ENCODE measurements at regions not wholly inside any gene's neighbourhood (a gene's known extent, or its start where the extent isn't known, plus 50 kb on each side); places are given as distances from the start of the nearest gene placed in this dataset.

- H3K23me2 ChIP-seq (ENCODE audit: low read depth, low read length): no peaks in the 10 kb centered on the region
- H3K9ac ChIP-seq (replicated peaks in 1 of 4; ENCODE audit: extremely low read depth in 1 of 4, low read depth in 3 of 4, low read length in 3 of 4): no peak overlapping the region
- no peak overlapping the region for H3K18ac ChIP-seq (ENCODE audit: extremely low read depth, low read length)
- no peak overlapping the region for H3K4me3 ChIP-seq (ENCODE audit: extremely low read depth in 1 of 4, insufficient read depth in 2 of 4, low read depth in 3 of 4, low read length in 4 of 4)
- no peak overlapping the region for H4K5ac ChIP-seq (ENCODE audit: insufficient read length, low read depth, low read length)
- no peak overlapping the region for H2BK12ac ChIP-seq (ENCODE audit: low read depth, low read length)
- H3K79me1 ChIP-seq (ENCODE audit: low read depth, low read length): no peaks in the 10 kb centered on the region
- no peak overlapping the region for H2BK20ac ChIP-seq (ENCODE audit: low read length)
- H2BK120ac ChIP-seq (replicated peaks; ENCODE audit: low read depth, low read length): no peak overlapping the region
- no peaks in the 10 kb centered on the region for H3K4me1 ChIP-seq (replicated peaks in 1 of 4; ENCODE audit: control insufficient read depth in 3 of 4, insufficient read depth in 4 of 4, low read length in 3 of 4)
- 90% methylated on average over 10 of the region's 10 CpGs; no CpG with 5 or more reads in 1 of the 2 experiments for WGBS, 2 experiments (ENCODE audit: extremely low coverage in 1 of 2, insufficient coverage in 1 of 2, insufficient read length in 1 of 2, insufficient replicate concordance in 2 of 2, low coverage in 1 of 2, low lambda C conversion rate in 2 of 2, missing lambda C conversion rate in 1 of 2)
- no peak overlapping the region for H4K91ac ChIP-seq (replicated peaks; ENCODE audit: insufficient read length, low read length)
- POLR2A ChIA-PET (ENCODE audit: partially characterized antibody): no interaction called here
- H3K36me3 ChIP-seq (ENCODE audit: control insufficient read depth in 2 of 4, insufficient read depth in 4 of 4, low read length in 3 of 4): no peaks in the 10 kb centered on the region
- H3K9me3 ChIP-seq (ENCODE audit: insufficient read depth in 2 of 2, low read depth in 1 of 2, low read length in 1 of 2): 0 out of 4 replicates have a peak, but pooled peaks cover 0 to 2% of the 10 kb centered on the region in 2 experiments
- no peak overlapping the region for H2AFZ ChIP-seq (ENCODE audit: low read length)
- FAIRE-seq: no peak
- no peaks in the 10 kb centered on the region for H3K79me2 ChIP-seq (ENCODE audit: control insufficient read depth in 1 of 2, insufficient read depth in 2 of 2, low read length in 2 of 2)
- H3K14ac ChIP-seq (ENCODE audit: insufficient read length): no peak overlapping the region
- no peak overlapping the region for H3K23ac ChIP-seq (ENCODE audit: insufficient read length)
- H3K4me2 ChIP-seq (ENCODE audit: insufficient read depth in 1 of 2, low read depth in 2 of 2, low read length in 2 of 2): no peak overlapping the region
- TF ChIP-seq NRF1 (IDR thresholded peaks at IDR 0.05; ENCODE audit: low read depth, low read length): no peak
- no peak for TF ChIP-seq CREB1 (IDR thresholded peaks at IDR 0.05)
- TF ChIP-seq TAF1 (IDR thresholded peaks at IDR 0.05; ENCODE audit: low read depth, low read length): no peak
- TF ChIP-seq POU5F1 (IDR thresholded peaks at IDR 0.05; ENCODE audit: low read depth, low read length): no peak
- H3K56ac ChIP-seq (replicated peaks; ENCODE audit: insufficient read length, low read depth, low read length): no peak overlapping the region
- H3K27ac ChIP-seq (ENCODE audit: low read depth, low read length): no peak overlapping the region
- no peak overlapping the region for H2BK5ac ChIP-seq (ENCODE audit: low read depth, low read length)
- CTCF ChIA-PET (ENCODE audit: partially characterized antibody): no interaction called here
- H4K20me1 ChIP-seq (replicated peaks in 1 of 2; ENCODE audit: control insufficient read depth in 1 of 2, insufficient read depth in 2 of 2, low read length in 2 of 2): no peaks in the 10 kb centered on the region
- H3K27me3 ChIP-seq (replicated peaks in 1 of 4; ENCODE audit: control insufficient read depth in 3 of 4, extremely low read depth in 1 of 4, insufficient read depth in 3 of 4, low read length in 3 of 4): no peaks in the 10 kb centered on the region
- H3K4ac ChIP-seq (replicated peaks; ENCODE audit: insufficient read length, low read depth, low read length): no peak overlapping the region
- H2BK15ac ChIP-seq (ENCODE audit: low read length): no peak overlapping the region
- no peak overlapping the region for H4K8ac ChIP-seq (ENCODE audit: extremely low read depth, insufficient read depth, low read length)
- H2AK5ac ChIP-seq (ENCODE audit: low read depth, low read length): no peak overlapping the region
- DNase-seq (ENCODE audit: low read depth in 1 of 2, low spot score in 2 of 2): no peak
These were observed 213.7 kb upstream of the HES1 start for GRCh38 chr3:193922034-193922774.

Measured in H1 (cell line).